ENCODE measurements at regions not wholly inside any gene's neighbourhood (a gene's known extent, or its start where the extent isn't known, plus 50 kb on each side); places are given as distances from the start of the nearest gene placed in this dataset.

DNA sequence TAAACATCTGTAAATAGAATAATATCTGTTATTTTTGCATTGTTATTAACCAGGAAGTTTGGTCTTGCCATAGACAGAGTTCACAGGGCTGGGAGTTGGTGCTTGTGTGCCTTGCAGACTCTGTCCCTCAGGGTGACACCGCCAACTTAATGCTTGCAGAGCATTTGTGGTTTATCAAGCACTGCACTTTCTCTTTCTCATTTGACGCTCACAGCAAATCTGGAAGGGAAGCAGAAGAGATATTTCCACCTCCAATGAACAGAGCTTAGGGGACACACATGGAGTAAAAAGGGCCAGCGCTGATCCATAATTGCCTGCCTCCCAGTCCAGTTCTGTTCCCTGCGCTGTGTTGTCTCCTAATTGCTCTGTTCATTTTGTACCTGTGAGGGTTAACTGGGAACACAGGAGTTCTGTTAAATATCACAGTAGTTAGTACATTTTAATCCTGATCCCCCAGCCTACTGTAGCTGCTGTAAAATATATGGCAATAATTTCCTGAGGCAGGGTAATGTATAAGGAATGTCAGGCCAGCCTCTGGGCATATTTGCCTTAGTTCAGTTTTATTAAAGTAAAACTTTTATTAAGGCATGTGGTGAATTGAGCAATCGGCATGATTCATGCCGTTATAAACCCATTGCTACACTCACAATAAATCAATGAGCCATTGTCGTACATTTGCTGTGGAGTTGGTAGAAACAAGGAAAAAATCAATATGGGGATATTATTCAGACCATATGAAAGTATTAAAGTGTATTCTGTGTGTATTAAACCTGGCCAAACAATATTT lies 182.5 kb upstream of the OSR1 start:
- no peak for DNase-seq

DNA sequence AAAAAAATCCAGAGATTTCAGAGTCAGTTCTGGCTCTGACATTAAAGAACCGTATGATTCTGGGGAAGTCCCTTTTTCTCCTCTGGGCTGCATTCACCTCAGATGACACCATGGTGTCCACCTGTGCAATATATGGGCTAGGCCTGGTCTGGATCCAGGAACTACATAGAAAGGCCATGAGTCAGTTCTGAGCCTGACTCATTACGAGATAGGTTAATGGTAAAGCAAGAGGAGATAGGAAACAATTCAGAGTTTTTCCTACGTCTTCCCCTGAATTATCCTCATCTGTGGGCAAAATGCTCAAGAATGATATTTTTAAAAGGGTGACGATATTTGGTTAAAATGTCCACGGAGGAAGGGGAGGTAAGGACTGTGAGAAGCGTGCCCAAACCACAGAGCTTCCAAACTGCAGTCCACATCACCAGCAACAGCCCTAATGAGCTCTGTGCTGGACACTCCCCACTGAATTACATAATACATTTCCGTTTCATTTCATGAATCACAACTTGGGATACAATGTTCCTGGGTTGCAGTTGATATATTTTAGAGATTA lies 180.1 kb upstream of the OSR1 start:
- DNase-seq = no peak

DNA sequence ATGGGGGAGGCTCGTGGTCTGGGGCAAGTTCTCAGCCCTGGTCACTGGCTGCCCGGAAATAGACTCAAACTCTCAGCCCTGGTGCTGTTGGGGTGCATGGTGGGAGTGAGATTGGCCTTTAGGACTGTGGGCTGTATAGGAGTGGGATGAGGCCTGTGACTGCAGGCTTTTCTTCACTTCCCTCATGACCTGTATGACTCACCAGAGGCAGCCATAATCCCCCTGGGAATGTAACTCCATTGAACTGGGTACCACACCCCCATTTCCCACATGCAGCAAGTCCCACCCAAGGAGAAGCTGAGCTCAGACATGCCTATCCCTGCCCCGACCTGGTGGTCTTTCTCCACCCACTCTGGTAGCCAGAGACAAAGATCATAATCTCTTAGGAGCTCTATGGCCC lies 177.7 kb upstream of the OSR1 start:
- no peak for DNase-seq

DNA sequence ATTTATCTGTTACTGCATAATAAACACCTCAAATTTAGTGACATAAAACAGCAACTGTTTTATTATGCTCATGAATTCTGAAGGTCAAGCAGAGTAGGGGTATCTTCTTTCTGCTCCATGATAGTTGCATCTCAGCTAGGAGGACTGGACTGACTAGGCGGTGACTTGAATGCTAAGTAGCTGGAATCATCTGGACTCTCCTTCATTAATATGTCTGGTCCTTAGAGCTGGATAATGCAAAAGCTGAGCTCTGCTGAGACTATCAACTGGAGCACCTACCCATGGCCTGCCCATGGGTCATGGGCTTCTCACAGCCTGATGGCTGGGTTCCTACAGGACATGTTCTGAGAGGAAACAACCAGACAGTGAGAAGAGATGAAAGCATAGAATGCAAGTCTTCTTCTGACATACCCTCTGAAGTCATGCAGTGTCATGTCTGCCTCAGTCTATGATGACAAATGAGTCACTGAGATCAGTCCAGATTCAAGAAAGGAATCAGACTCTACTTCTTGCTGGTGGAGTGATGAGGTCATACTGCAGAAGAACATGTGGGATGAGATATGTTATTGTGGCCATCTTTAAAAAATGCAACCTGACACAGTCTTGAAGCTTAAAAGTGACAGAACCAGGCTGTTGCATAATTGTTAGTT lies 174.2 kb upstream of the OSR1 start:
- no peak for DNase-seq

DNA sequence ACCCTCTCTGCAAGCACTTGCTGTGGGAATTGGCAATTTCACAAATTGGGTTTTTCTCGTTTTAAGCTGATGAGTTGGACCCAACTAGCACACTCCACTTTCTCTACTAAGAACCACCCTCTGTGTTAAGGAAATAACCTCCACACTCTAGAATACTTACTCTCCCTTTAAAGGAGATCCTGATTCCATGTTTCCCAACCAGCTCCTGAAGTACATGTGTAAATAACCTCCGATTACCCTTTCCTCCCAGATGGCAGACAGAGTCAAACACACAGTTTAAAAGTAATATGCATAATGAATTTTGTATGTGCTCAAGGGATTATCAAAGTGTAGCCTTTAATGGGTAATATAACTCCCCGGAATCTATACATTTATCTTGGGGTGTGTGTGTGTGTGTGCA lies 171.3 kb upstream of the OSR1 start:
- DNase-seq = no peak

DNA sequence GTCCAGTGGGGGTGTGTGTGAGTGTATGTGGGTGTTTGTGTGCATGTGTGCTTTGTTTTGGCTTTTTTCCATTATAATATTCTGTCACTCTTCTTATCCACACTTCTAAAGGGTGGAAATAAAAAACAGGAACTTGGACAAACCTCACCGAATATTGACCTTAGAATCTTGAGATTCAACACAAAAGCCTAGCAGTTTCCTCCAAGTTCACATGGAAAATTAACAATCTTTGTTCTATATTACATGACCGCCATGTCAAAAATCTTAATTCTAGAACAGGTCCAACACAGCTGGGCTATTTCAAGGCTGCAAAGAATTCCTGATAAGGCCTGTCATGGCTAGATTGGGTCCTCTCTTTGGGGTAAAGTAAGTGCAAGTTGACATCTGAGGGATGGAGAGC lies 169.3 kb upstream of the OSR1 start:
- DNase-seq = no peak

DNA sequence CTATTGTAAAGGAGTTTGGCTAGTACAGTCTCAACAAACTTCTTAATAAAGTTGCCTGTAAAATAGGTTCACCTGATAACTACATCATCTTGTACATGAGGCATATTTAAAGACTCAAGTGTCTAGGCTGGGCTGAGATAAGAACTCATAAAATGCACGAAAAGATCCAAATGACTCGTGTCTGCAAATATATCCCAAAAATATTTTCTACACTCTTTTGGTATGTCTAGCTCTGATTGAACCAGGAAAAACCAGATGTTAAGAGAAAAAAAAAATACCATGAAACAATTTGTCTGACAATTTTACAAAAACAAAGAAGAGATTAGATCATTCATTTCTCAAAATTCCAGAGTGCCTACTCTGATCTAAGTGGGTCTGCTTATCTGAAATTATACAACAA lies 166.9 kb upstream of the OSR1 start:
- DNase-seq = no peak

DNA sequence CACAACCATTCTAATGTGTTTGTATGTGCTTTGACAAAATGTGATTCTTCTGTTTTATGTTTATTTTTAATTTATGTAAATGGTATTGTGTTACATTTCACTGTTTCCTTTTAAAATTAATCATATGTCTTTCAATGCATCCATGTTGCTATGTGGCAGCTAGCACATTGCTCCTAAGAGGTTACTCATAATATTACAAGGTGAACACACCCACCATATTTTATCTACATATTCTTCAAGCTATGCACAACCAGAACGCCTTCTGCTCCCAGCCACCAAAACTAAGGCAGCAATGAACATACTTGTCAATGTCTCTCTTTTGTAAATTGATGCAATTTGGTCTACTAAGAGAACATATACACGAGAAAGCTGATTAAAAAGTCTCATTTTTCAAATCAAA lies 160.6 kb upstream of the OSR1 start:
- no peak for DNase-seq

DNA sequence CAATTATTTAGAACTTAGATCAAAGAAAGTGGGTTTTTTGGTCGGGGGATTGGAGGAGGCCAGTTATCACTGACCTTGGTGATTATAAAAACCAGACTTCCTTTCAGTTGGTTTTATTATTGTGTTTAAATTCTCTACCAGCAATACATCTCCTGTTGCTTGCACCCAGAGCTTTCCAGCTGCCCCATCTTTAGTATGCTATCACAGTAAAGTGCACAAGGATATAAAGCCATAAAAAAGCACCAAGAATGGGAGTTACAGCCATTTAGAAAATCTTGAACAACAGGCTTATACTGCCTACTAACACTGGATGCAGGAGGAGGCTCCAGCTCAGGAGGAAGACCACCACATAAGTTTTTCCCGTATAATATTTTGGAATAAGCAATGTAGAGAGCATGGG lies 148.7 kb upstream of the OSR1 start:
- DNase-seq = no peak

DNA sequence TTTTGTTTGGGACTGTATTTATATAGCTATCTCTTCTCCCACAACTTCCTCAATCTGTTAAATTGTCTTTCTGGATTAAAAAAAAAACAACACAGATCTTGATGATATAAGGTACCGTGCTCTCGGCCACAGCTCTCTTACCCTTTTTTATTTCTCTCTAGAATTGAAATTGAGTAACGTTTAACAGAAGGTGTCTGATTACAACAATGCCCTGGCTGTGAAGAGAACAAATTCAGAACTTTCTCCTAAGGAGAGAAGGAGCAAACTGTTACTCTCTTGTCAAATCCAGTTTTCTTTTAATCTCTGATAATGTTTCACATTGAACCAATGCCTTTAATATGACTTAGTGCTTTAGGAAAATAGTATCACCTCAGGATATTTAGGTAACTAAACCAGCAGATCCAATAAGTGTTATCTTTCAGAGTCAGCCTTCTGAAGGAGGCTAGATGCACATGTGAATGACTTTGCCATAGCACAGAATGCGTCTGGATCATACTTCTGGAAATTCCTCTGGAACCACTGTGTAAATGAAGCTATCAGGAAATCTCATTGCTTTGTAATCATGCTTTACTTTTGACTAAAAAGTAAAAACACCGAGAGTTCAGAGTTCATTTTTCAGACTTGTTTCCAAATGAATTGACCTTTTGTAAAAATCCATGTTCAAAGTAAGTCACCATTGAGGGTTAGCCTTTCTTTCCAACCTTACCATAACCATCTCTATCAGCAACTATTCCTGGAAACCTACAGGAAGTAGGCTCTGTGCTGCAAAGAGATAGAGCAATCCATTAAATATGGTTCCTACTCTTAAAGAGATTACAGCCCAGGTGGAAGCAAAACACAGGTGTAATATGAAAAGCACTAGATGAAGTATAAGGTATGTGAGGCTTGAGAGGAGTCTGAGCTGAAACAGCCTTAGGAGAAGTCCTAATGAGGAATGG lies 147.0 kb upstream of the OSR1 start:
- no peak for DNase-seq

DNA sequence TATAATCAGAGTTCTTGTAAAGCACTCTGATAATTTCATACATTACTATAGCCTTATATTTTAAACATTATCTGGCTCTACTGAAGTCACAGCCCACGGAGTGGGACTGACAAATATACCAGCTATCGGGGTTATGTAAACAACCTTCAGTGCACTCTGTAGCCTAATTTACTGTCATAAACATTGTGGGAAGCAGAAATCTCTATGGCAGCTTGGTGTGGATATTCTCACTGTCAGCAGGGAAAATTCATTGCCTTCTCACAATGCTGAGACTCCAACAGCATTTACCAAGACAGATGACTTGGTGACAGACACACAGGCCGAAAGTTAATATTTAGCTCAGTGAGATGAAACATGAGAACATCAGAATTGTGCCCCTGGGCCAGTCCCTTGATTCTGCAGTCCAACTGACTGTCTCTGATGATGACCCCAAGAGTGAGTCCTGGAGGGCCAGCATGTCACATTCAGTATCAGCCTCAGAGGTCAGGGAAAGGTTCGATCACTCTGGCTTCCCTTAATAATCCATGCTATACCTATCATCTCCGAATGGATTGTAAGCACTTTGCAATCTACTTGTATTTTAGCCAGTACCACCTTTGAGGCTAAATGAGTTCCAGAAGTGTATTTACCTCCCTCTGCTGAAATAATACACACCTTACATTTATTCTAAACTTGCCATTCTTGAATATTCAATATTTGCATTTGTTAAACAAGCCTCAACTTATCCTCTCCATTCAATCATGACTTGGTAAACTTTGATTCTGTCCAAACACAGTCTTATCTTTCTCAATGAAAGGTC lies 146.2 kb upstream of the OSR1 start:
- no peak for DNase-seq

DNA sequence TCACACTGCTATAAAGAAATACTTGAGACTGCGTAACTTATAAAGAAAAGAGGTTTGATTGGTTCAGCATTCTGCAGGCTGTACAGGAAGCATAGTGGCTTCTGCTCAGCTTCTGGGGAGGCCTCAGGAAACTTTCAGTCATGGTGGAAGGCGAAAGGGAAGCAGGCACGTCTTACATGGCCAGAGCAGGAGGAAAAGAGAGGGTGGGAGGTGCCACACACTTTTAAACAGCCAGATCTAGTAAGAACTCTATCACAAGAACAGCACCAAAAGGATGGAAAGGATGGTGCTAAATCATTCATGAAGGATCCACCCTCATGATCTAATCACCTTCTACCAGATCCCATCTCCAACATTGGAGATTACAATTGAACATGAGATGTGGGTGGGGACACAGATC lies 145.5 kb upstream of the OSR1 start:
- DNase-seq = no peak

DNA sequence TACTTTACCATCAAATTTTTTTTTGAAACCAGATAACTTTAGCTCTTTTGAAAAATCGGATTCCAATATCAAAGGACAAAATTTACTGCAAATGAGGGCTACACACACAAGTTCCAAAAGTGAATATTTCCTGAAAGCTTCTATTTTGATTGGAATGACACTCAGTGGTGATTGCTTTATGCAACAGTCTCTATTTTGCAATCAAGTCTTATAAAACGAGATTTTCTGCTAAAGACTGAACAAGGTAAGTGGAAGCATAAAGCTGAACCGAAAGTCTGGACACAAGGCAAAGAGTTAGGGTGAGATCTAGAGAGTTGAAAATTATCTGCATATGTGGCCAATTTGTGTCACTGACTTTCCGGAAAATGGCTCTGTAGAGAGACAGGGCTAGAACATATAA lies 145.0 kb upstream of the OSR1 start:
- no peak for DNase-seq

DNA sequence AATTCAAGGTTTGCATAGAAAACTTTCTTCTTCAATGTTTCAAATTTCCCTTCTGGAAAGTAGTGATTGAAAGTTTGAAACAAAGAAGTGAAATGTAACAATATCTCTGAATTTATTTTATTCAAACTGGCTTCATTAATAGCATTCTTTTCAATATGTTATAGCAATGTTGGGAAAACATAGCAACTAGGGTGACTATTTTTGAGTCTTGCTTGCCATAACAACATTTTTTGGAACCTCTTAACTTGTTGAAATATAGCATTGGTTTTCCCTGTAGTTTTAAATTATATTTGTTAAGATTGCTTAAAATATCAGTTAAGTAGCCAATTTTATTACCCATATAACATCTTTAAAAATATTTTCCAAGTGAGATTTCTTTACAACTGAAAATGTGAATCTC lies 141.7 kb upstream of the OSR1 start:
- no peak for DNase-seq

DNA sequence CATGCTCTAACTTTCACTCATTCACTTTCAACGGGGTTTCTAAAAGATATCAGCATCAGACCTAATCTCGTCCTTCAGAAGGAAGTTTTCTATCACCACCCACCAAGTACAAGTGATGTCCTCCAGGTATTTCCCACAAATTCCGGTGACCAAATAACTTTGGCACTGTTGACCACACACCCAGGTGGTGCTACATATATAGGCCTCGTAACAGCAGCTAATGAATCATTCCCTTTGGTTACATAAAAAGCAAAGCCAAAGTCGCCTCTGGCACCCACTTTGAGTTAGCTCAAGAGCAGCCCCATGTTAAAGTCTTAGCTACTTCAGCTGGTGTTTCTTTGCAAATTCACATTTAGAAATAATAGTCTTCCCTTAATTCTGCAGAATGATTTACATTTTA lies 138.2 kb upstream of the OSR1 start:
- no peak for DNase-seq

DNA sequence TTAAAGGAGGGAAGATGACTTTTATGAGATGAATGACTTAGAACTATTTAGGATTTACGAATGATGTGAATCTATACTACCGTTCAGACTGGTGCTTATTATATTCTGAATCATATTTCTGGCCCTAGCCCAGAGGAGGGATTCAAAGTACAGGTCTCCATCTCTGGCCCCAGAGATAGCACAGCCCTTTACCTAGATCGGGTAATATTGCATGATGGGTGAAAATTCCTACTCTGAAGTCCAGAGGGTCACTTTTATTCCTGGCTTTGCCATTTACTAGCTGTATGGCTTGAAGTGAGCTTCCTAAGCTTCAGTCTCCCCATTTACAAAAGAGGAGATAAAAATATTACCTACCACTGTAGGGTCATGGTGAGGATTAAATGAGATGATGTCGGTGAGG lies 135.8 kb upstream of the OSR1 start:
- DNase-seq = no peak

DNA sequence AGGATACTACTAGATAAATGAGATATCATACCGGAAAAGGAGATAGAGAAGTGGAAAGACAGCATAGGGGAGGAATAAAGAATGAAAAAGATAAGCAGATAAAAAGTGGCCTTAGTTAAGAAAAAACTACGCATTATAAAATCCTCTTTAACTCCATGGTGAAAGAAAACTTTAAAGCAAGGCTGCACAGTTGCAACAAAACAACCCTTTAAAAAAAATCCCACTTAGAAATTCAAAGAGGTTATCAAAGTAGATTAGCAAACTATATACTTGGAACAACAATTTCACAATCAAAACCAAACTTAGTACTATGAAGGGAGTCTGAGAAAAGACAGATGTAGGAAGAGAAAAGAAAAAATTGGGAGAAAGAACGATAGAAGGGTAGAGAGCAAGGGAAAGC lies 133.4 kb upstream of the OSR1 start:
- no peak for DNase-seq

DNA sequence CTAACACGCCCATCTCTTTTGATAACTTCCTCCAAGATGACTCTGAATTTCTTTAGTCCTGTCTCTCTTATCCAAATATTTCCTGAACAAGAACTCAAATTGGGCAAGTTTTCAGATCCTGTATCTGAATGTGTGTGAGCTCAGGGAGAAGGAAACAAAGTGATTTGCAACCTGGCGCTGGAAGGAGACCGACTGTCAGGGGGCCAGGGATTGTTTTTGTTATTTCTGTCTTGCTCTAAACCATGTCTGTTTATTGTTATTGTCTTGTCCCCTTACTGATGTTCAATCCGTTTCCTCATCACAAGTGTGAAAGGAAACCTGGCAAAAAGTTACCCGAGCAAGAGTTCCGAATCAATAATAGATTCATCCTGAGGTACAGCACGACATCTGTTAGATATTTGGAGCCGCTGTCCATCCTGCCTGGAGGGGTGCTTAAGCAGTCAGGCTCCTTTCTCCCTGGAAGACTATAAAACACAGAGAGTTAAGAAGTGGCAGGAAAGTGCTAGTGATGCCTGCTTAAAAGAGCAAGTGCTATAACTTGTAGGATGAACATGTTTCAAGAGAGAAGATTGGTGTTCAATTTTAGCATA lies 132.5 kb upstream of the OSR1 start:
- no peak for DNase-seq

DNA sequence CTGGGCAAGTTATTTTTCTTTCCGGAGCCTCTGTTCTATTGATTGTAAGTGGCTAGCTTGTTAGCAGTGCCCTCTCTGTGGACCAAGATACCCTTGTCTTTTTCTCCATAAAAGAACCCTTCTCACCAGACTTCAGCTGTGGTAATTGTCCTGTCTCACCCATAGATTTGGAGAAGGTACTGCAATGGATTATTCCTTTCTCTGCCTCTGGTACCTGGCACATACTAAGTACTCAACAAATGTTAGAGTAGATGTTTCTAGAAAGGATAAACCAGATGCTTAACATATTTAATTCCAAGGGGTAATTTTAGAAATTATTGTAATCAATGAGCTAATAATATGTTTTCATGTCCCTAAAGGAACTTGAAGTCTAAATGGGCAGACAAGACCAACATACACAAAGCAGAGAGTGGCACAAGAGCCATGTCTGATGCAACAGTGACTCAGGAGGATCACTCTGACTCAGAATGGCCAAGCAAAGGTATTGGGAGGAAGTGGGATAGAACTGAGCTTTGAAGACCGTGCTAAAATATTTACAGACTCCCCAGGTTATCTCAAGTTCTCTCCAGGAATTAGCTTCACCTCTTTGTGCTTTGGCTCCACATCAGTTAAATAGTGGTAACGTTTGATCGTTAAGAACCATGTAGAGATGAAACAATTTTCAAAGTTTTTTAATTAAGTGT lies 129.7 kb upstream of the OSR1 start:
- no peak for DNase-seq

DNA sequence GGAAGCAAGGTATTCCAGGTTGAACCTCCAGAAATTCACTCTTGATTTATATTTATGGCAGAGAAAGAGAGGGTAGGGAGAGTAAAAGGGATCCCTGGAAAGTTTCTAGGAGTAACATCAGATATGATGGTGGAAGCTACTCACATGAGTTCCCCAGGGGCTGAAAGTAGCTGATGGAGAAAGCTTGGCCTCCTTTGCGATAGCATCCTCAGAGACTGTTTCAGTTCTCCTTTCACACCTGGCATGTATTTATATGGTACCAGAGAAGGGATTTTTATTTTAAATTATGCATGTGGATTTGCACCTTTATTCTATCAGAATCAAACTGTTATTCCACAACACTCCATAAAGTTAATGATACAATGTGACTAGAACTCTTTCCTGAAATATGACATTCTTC lies 126.3 kb upstream of the OSR1 start:
- DNase-seq = no peak

DNA sequence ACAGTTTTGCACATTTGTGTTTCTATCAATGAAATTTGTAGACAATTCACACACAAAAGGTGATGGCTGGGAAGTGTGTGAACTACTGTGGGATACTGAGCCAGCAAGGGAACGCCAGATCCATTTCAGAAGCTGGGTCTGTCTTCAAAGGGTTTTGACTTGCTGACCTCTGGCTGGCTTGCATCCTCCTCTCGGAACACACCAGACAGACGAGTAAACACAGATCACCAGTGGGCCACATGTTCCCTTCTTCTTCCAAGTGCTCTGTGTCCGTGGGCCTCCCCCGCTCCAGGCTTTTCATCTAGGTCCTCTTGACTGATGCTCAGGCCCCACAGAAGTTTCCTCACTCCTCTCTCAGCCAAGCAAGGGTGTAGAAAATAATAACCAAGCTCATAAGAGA lies 122.2 kb upstream of the OSR1 start:
- DNase-seq = no peak

DNA sequence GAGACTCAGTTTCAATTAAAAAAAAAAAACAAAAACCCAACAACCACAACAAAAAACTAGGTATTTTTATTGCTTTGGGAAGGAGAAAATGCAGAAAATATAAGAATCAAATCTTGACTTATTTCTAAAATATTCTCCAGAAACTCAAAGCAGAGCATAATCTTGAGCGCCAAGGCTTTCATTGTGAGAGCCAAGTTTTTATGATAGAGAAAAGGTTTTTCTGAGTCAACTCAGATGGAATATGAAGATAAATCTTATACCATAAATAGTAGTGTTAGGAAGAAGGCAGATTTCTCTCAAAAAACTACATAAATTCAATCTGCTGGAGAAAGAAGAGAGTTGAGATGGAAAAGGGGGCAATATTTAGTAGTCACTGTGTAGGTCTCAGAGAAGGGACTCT lies 121.2 kb upstream of the OSR1 start:
- no peak for DNase-seq

All from CD4-positive, alpha-beta T cell treated with Interleukin-10 for 1 hour (primary cell).